Endothelial cell of umbilical vein (primary cell): ENCODE measurements at regions not wholly inside any gene's neighbourhood (a gene's known extent, or its start where the extent isn't known, plus 50 kb on each side); places are given as distances from the start of the nearest gene placed in this dataset.

ENCODE experiments used
- BruUV-seq: library from RNA; stranded (reverse); fragments of 400-500 nt; replicated peaks from 2 replicates; lab custom pipeline; 2021; lab: Mats Ljungman, UMichigan
- CTCF ChIA-PET: fragments of 300-600, 350-600 bp; sonication (Branson Sonifier 250); formaldehyde crosslinking; loops from one replicate; lab custom pipeline; 2021; ENCODE audit warnings: antibody characterized with exemption, inconsistent platforms; lab: Charles Lee
- POLR2A ChIA-PET: fragments of 300-600, 350-600 bp; sonication (Branson Sonifier 250); formaldehyde crosslinking; loops from one replicate; lab custom pipeline; 2021; ENCODE audit warnings: antibody characterized with exemption, inconsistent platforms; lab: Charles Lee
- DNase-seq: peaks from one replicate; pipeline ENCODE4 v3.0.0-alpha.2; 2011; ENCODE audit warnings: low read depth, low spot score
- FAIRE-seq: peaks from 2 replicates; lab custom pipeline; 2011; peaks lifted over from hg19 to GRCh38; lab: Jason Lieb, UNC
- H2AFZ ChIP-seq: 2 replicates; pipeline ENCODE4 v1.6.0; 2012; ENCODE audit warnings: low read depth, low read length, control low read depth, inconsistent platforms
- H3K27ac ChIP-seq: 2 replicates; pipeline ENCODE4 v1.5.1; 2011; ENCODE audit warnings: low read depth, mild to moderate bottlenecking, control low read depth, low read length, moderate library complexity; ENCODE audit not compliant: insufficient read depth
- H3K27me3 ChIP-seq, 2 experiments: 2 replicates each; pipeline versions ENCODE4 v1.6.0 to v1.6.1; 2011; ENCODE audit warnings: low read length in 2 of 2, mixed read lengths in 1 of 2; ENCODE audit not compliant: control insufficient read depth in 2 of 2, insufficient read depth in 2 of 2
- H3K36me3 ChIP-seq, 2 experiments: 2 replicates in 1 of 2; 3 replicates in 1 of 2; pipeline ENCODE4 v1.5.1; 2011; ENCODE audit warnings: low read length in 2 of 2, mild to moderate bottlenecking in 1 of 2, moderate library complexity in 1 of 2; ENCODE audit not compliant: control insufficient read depth in 2 of 2, insufficient read depth in 2 of 2; ENCODE audit errors: extremely low read depth in 1 of 2
- H3K4me1 ChIP-seq: 3 replicates; pipeline ENCODE4 v1.5.1; 2011; ENCODE audit warnings: mild to moderate bottlenecking, low read length; ENCODE audit not compliant: control insufficient read depth, insufficient read depth; ENCODE audit errors: extremely low read depth
- H3K4me2 ChIP-seq: 2 replicates; pipeline ENCODE4 v1.6.1; 2011; ENCODE audit warnings: low read length, control low read depth, mixed read lengths; ENCODE audit not compliant: insufficient read depth
- H3K4me3 ChIP-seq, 3 experiments: fragments of 200-600 bp in 1 of 3; sonication (generic), shearing (Covaris generic) in 1 of 3; replicated peaks in 1 of 3; 2 replicates each; pipeline ENCODE4 v1.5.1; 2011 to 2016; ENCODE audit warnings: control low read depth in 3 of 3, low read length in 3 of 3, mild to moderate bottlenecking in 2 of 3, inconsistent platforms in 1 of 3, low read depth in 1 of 3, moderate library complexity in 1 of 3; ENCODE audit not compliant: insufficient read depth in 1 of 3
- H3K79me2 ChIP-seq: 2 replicates; pipeline ENCODE4 v1.6.0; 2012; ENCODE audit warnings: low read length, inconsistent platforms; ENCODE audit not compliant: control insufficient read depth, insufficient read depth
- H3K9ac ChIP-seq: replicated peaks from 2 replicates; pipeline ENCODE3; 2011; ENCODE audit warnings: low read length, control low read depth; ENCODE audit not compliant: insufficient read depth; ENCODE audit errors: extremely low read depth
- H3K9me1 ChIP-seq: replicated peaks from 3 replicates; pipeline ENCODE4 v1.6.0; 2011; ENCODE audit warnings: mild to moderate bottlenecking, low read length; ENCODE audit not compliant: control insufficient read depth, insufficient read depth; ENCODE audit errors: extremely low read depth
- H3K9me3 ChIP-seq: replicated peaks from 2 replicates; pipeline ENCODE4 v1.5.1; 2012; ENCODE audit warnings: low read length, inconsistent platforms; ENCODE audit not compliant: control insufficient read depth, insufficient read depth
- H4K20me1 ChIP-seq: replicated peaks from 2 replicates; pipeline ENCODE3; 2011; ENCODE audit warnings: mild to moderate bottlenecking, low read length; ENCODE audit not compliant: control insufficient read depth, insufficient read depth; ENCODE audit errors: extremely low read depth
- CTCF ChIP-seq, 2 donors: IDR thresholded peaks; 1 replicate in 1 of 2; 2 replicates in 1 of 2; pipeline ENCODE4 v1.5.1; 2011; ENCODE audit warnings: low read length in 2 of 2, mild to moderate bottlenecking in 2 of 2, moderate library complexity in 2 of 2, control low read depth in 1 of 2, inconsistent platforms in 1 of 2, low read depth in 1 of 2; ENCODE audit not compliant: insufficient read depth in 1 of 2; ENCODE audit errors: extremely low read depth in 1 of 2
- EZH2 ChIP-seq: IDR thresholded peaks from 2 replicates; pipeline ENCODE4 v1.6.1; 2012; ENCODE audit warnings: borderline replicate concordance, low read depth, mild to moderate bottlenecking, moderate library complexity, low read length, inconsistent platforms; ENCODE audit not compliant: severe bottlenecking
- FOS ChIP-seq: IDR thresholded peaks from 2 replicates; pipeline ENCODE4 v1.6.1; 2011; ENCODE audit warnings: mild to moderate bottlenecking, low read length, moderate library complexity, borderline replicate concordance; ENCODE audit not compliant: insufficient read depth
- GATA2 ChIP-seq: IDR thresholded peaks from 2 replicates; pipeline ENCODE4 v1.7.0; 2011; ENCODE audit warnings: low read depth, mild to moderate bottlenecking, moderate library complexity, mixed read lengths, low read length; ENCODE audit not compliant: insufficient read length, insufficient read depth
- JUN ChIP-seq: IDR thresholded peaks from 2 replicates; pipeline ENCODE4 v1.6.1; 2011; ENCODE audit warnings: borderline replicate concordance, low read depth; ENCODE audit not compliant: insufficient read length, insufficient read depth
- MYC ChIP-seq: IDR thresholded peaks from one replicate; pipeline ENCODE4 v1.6.1; 2011; ENCODE audit warnings: mild to moderate bottlenecking, low read depth, low read length
- POLR2A ChIP-seq: IDR thresholded peaks from 2 replicates; pipeline ENCODE4 v1.6.1; 2012; ENCODE audit warnings: low read depth, mild to moderate bottlenecking, control low read depth, low read length
- POLR2AphosphoS5 ChIP-seq: IDR thresholded peaks from 2 replicates; pipeline ENCODE4 v1.6.1; 2012; ENCODE audit warnings: low read depth, mild to moderate bottlenecking, control low read depth, low read length, moderate library complexity; ENCODE audit not compliant: insufficient read depth
- dilution Hi-C: fragments of 300-500 bp; cut with MboI; formaldehyde crosslinking; loops from one replicate; pipeline ENCODE4 v1.15.0; 2019; ENCODE audit warnings: low sequenced_read_pairs; ENCODE audit not compliant: extremely low pct_ligation_motif_present
- intact Hi-C: fragments of 100-400 bp; cut with micrococcal nuclease; formaldehyde crosslinking; loops from one replicate; pipeline ENCODE4 v1.10.0; 2022
- TF ChIP-seq, protein P1 (sequence below): IDR thresholded peaks from 2 replicates; pipeline ENCODE4 v1.6.1; 2011; ENCODE audit not compliant: insufficient read depth, insufficient read length

- ChIA-PET CTCF (no interaction called here), POLR2A (no interaction called here)
- Histone ChIP-seq H3K27me3 (no peaks in the 10 kb centered on the region), H3K4me2 (no peak overlapping the region), H4K20me1 (no peaks in the 10 kb centered on the region), H3K27ac (no peak overlapping the region), H3K9ac (no peak overlapping the region), H3K36me3 (no peaks in the 10 kb centered on the region), H3K9me3 (no peaks in the 10 kb centered on the region), H2AFZ (no peak overlapping the region), H3K4me3 (no peak overlapping the region), H3K9me1 (no peaks in the 10 kb centered on the region), H3K79me2 (no peaks in the 10 kb centered on the region), H3K4me1 (no peaks in the 10 kb centered on the region)
- no TSS peak for BruUV-seq
- TF ChIP-seq FOS (no peak), EZH2 (no peak), CTCF (IDR thresholded peaks at IDR 0.05; ENCODE audit: extremely low read depth in 1 of 2, insufficient read depth in 1 of 2, low read depth in 1 of 2, low read length in 2 of 2) (no peak), JUN (no peak), MYC (no peak), POLR2AphosphoS5 (no peak), POLR2A (no peak), GATA2 (no peak)
- TF ChIP-seq, protein P1, sequence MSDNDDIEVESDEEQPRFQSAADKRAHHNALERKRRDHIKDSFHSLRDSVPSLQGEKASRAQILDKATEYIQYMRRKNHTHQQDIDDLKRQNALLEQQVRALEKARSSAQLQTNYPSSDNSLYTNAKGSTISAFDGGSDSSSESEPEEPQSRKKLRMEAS: no peak
- no peak for FAIRE-seq
- dilution Hi-C loops: no loop called here
- intact Hi-C loops: no loop called here
- DNase-seq: no peak
Measured at GRCh38 chr5:52623291-52623690, 164.4 kb upstream of the ITGA1 start.
